ENCODE measurements at regions not wholly inside any gene's neighbourhood (a gene's known extent, or its start where the extent isn't known, plus 50 kb on each side); places are given as distances from the start of the nearest gene placed in this dataset.
A peak's percentile ranks its signal among the peaks of the same experiment; 100 is the strongest.

- Histone ChIP-seq H4K8ac (ENCODE audit: extremely low read depth, insufficient read depth, low read length) (no peak overlapping the region), H2AK5ac (ENCODE audit: low read depth, low read length) (no peak overlapping the region), H3K4ac (replicated peaks; ENCODE audit: insufficient read length, low read depth, low read length) (no peak overlapping the region), H3K79me1 (ENCODE audit: low read depth, low read length) (no peaks in the 10 kb centered on the region; the same call in none of the 2 replicates), H3K4me2 (ENCODE audit: insufficient read depth in 1 of 2, low read depth in 2 of 2, low read length in 2 of 2) (peak overlapping the region; percentile 74 to 78; a peak in 3 of 4 replicates), H4K5ac (ENCODE audit: insufficient read length, low read depth, low read length) (no peak overlapping the region), H2BK5ac (ENCODE audit: low read depth, low read length) (no peak overlapping the region), H3K23me2 (ENCODE audit: low read depth, low read length) (peaks cover 5% of the 10 kb centered on the region), H3K56ac (replicated peaks; ENCODE audit: insufficient read length, low read depth, low read length) (no peak overlapping the region), H3K79me2 (ENCODE audit: control insufficient read depth in 1 of 2, insufficient read depth in 2 of 2, low read length in 2 of 2) (no peaks in the 10 kb centered on the region), H3K4me1 (replicated peaks in 1 of 4; ENCODE audit: control insufficient read depth in 3 of 4, insufficient read depth in 4 of 4, low read length in 3 of 4) (peaks cover 0 to 12% (median 6%) of the 10 kb centered on the region in 4 experiments; a peak in 4 of 7 replicates), H3K18ac (ENCODE audit: extremely low read depth, low read length) (no peak overlapping the region), H3K9ac (replicated peaks in 1 of 4; ENCODE audit: extremely low read depth in 1 of 4, low read depth in 3 of 4, low read length in 3 of 4) (no peak overlapping the region), H3K27me3 (replicated peaks in 1 of 4; ENCODE audit: control insufficient read depth in 3 of 4, extremely low read depth in 1 of 4, insufficient read depth in 3 of 4, low read length in 3 of 4) (no peaks in the 10 kb centered on the region), H4K91ac (replicated peaks; ENCODE audit: insufficient read length, low read length) (no peak overlapping the region), H3K23ac (ENCODE audit: insufficient read length) (no peak overlapping the region), H4K20me1 (replicated peaks in 1 of 2; ENCODE audit: control insufficient read depth in 1 of 2, insufficient read depth in 2 of 2, low read length in 2 of 2) (no peaks in the 10 kb centered on the region), H2BK120ac (replicated peaks; ENCODE audit: low read depth, low read length) (no peak overlapping the region), H3K9me3 (ENCODE audit: insufficient read depth in 2 of 2, low read depth in 1 of 2, low read length in 1 of 2) (no peaks in the 10 kb centered on the region), H3K27ac (ENCODE audit: low read depth, low read length) (no peak overlapping the region), H2BK15ac (ENCODE audit: low read length) (no peak overlapping the region), H2BK20ac (ENCODE audit: low read length) (no peak overlapping the region), H3K4me3 (ENCODE audit: extremely low read depth in 1 of 4, insufficient read depth in 2 of 4, low read depth in 3 of 4, low read length in 4 of 4) (peak overlapping the region in 3 of 4 experiments; percentile 31 to 56 (median 35); a peak in 4 of 8 replicates), H3K36me3 (ENCODE audit: control insufficient read depth in 2 of 4, insufficient read depth in 4 of 4, low read length in 3 of 4) (no peaks in the 10 kb centered on the region), H2AFZ (ENCODE audit: low read length) (no peak overlapping the region), H2BK12ac (ENCODE audit: low read depth, low read length) (no peak overlapping the region), H3K14ac (ENCODE audit: insufficient read length) (no peak overlapping the region)
- POLR2A ChIA-PET (ENCODE audit: partially characterized antibody) = interaction anchor here (1.0 to 2.9 kb wide), 4 partner anchors 14 to 44 kb away, joined by 3 to 23 read pairs (median 5); no protein-coding TSS in a partner anchor
- no peak for FAIRE-seq
- no peak for DNase-seq (ENCODE audit: low read depth in 1 of 2, low spot score in 2 of 2)
- WGBS, 2 experiments (ENCODE audit: extremely low coverage in 1 of 2, insufficient coverage in 1 of 2, insufficient read length in 1 of 2, insufficient replicate concordance in 2 of 2, low coverage in 1 of 2, low lambda C conversion rate in 2 of 2, missing lambda C conversion rate in 1 of 2) = 75% methylated on average over 4 of the region's 4 CpGs; no CpG with 5 or more reads in 1 of the 2 experiments
- CTCF ChIA-PET (ENCODE audit: partially characterized antibody) = no interaction called here
- TF ChIP-seq NANOG (IDR thresholded peaks at IDR 0.05; ENCODE audit: insufficient read depth, low read depth, low read length, poor library complexity, severe bottlenecking) = no peak
These were observed 84.7 kb upstream of the PELI1 start for GRCh38 chr2:64228918-64229317.

Measured in H1 (cell line).